A549 (cell line): ENCODE measurements at regions not wholly inside any gene's neighbourhood (a gene's known extent, or its start where the extent isn't known, plus 50 kb on each side); places are given as distances from the start of the nearest gene placed in this dataset.

Experiments used
- ATAC-seq, 2 experiments: fragments of 200-7000 bp in 1 of 2; fragments of >200 bp in 1 of 2; cut with Nextera tagmentation in 1 of 2; cut with Tn5 transposase in 1 of 2; 3 replicates each; pipeline versions ENCODE4 v1.8.0 to v1.9.1; 2018 to 2020; ENCODE audit warnings: mild to moderate bottlenecking in 1 of 2, moderate library complexity in 1 of 2
- CTCF ChIA-PET: fragments of 300-600 bp; sonication (Branson Sonifier 250); formaldehyde crosslinking; extraction: SDS; loops from one replicate; lab custom pipeline; 2021; ENCODE audit warnings: antibody characterized with exemption, inconsistent platforms; lab: Yijun Ruan, JAX
- POLR2A ChIA-PET: fragments of 350-600 bp; formaldehyde crosslinking; extraction: SDS; loops from one replicate; lab custom pipeline; 2021; ENCODE audit warnings: antibody characterized with exemption, inconsistent platforms; lab: Yijun Ruan, JAX
- DNase-seq, 2 experiments: peaks; one replicate each; pipeline versions ENCODE4 v3.0.0 to v3.0.0-alpha.2; 2011 to 2016; ENCODE audit warnings: low read depth in 1 of 2, low spot score in 1 of 2
- FAIRE-seq: peaks from 2 replicates; lab custom pipeline; 2011; peaks lifted over from hg19 to GRCh38; lab: Jason Lieb, UNC
- H3K27ac ChIP-seq, 2 experiments: fragments of >200 bp; sonication (Bioruptor Twin); formaldehyde crosslinking; 3 replicates each; pipeline ENCODE4 v1.5.1; 2016 to 2017
- H3K4me1 ChIP-seq: fragments of >200 bp; sonication (Bioruptor Twin); formaldehyde crosslinking; 3 replicates; pipeline ENCODE4 v1.6.1; 2016
- H3K4me2 ChIP-seq: fragments of >200 bp; sonication (Bioruptor Twin); formaldehyde crosslinking; 3 replicates; pipeline ENCODE4 v1.6.1; 2016
- H3K4me3 ChIP-seq: fragments of >200 bp; sonication (Bioruptor Twin); formaldehyde crosslinking; 3 replicates; pipeline ENCODE4 v1.5.1; 2016
- H3K9me3 ChIP-seq: fragments of >200 bp; sonication (Bioruptor Twin); formaldehyde crosslinking; 3 replicates; pipeline ENCODE4 v1.6.1; 2016
- ATOH8 ChIP-seq: fragments of 250-450 bp; sonication (Bioruptor Pico); IDR thresholded peaks from 2 replicates; pipeline ENCODE4 v1.5.0; 2020; ENCODE audit warnings: low read depth, mild to moderate bottlenecking, moderate library complexity
- CTCF ChIP-seq: fragments of >200 bp; sonication (Bioruptor Twin); formaldehyde crosslinking; IDR thresholded peaks from 3 replicates; pipeline ENCODE4 v1.5.1; 2016
- EHF ChIP-seq: fragments of 250-450 bp; sonication (Bioruptor Pico); IDR thresholded peaks from 2 replicates; pipeline ENCODE4 v1.5.0; 2020; ENCODE audit warnings: mild to moderate bottlenecking
- ELK1 ChIP-seq: fragments of 150-350 bp; IDR thresholded peaks from 2 replicates; pipeline ENCODE4 v1.6.1; 2014; ENCODE audit warnings: low read depth, mild to moderate bottlenecking, low read length
- EP300 ChIP-seq, 2 experiments: fragments of >200 bp; sonication (Bioruptor Twin); formaldehyde crosslinking; IDR thresholded peaks; 2 replicates in 1 of 2; 3 replicates in 1 of 2; pipeline ENCODE4 v1.6.1; 2016 to 2017
- ESRRA ChIP-seq: fragments of 150-350 bp; IDR thresholded peaks from 2 replicates; pipeline ENCODE4 v1.6.1; 2014; ENCODE audit warnings: mild to moderate bottlenecking, low read length, borderline replicate concordance
- FOSL2 ChIP-seq, 2 experiments: fragments of 450-650 bp in 1 of 2; fragments of >200 bp in 1 of 2; sonication (Bioruptor Twin) in 1 of 2; formaldehyde crosslinking; IDR thresholded peaks; 2 replicates each; pipeline versions ENCODE4 v1.5.0 to v1.6.1; 2016 to 2020; ENCODE audit warnings: mild to moderate bottlenecking in 1 of 2, moderate library complexity in 1 of 2
- FOXS1 ChIP-seq: fragments of 250-450 bp; sonication (Bioruptor Pico); IDR thresholded peaks from 2 replicates; pipeline ENCODE4 v1.5.0; 2020; ENCODE audit warnings: mild to moderate bottlenecking, moderate library complexity
- HDAC2 ChIP-seq: fragments of 200-600 bp; sonication (generic); IDR thresholded peaks from 2 replicates; pipeline ENCODE4 v1.6.1; 2016
- HES2 ChIP-seq: fragments of >200 bp; sonication (Bioruptor Twin); formaldehyde crosslinking; IDR thresholded peaks from 2 replicates; pipeline ENCODE4 v1.6.1; 2016
- HOXA7 ChIP-seq: fragments of 250-450 bp; sonication (Bioruptor Pico); IDR thresholded peaks from 2 replicates; pipeline ENCODE4 v1.5.0; 2020; ENCODE audit warnings: mild to moderate bottlenecking, moderate library complexity
- HOXB13 ChIP-seq: fragments of 250-450 bp; sonication (Bioruptor Pico); IDR thresholded peaks from 2 replicates; pipeline ENCODE4 v1.5.0; 2020; ENCODE audit warnings: low read depth, mild to moderate bottlenecking, moderate library complexity
- HOXB5 ChIP-seq: fragments of 250-450 bp; sonication (Bioruptor Pico); IDR thresholded peaks from 2 replicates; pipeline ENCODE4 v1.5.0; 2020; ENCODE audit warnings: mild to moderate bottlenecking, moderate library complexity
- JUN ChIP-seq, 2 experiments: fragments of >200 bp; sonication (Bioruptor Twin); formaldehyde crosslinking; IDR thresholded peaks; 2 replicates in 1 of 2; 3 replicates in 1 of 2; pipeline ENCODE4 v1.6.1; 2016 to 2017
- JUNB ChIP-seq: fragments of >200 bp; sonication (Bioruptor Twin); formaldehyde crosslinking; IDR thresholded peaks from 2 replicates; pipeline ENCODE4 v1.6.1; 2016
- KDM5A ChIP-seq: fragments of 200-600 bp; sonication (generic); IDR thresholded peaks from 2 replicates; pipeline ENCODE4 v1.6.1; 2016; ENCODE audit warnings: antibody characterized with exemption, mild to moderate bottlenecking
- NFE2L2 ChIP-seq: fragments of 150-350 bp; conservative IDR thresholded peaks from 2 replicates; pipeline ENCODE4 v1.6.1; 2014; ENCODE audit warnings: low read length
- POLR2AphosphoS2 ChIP-seq: conservative IDR thresholded peaks from 2 replicates; pipeline ENCODE4 v1.6.1; 2012; ENCODE audit warnings: low read length, improper control_type of control experiment, inconsistent platforms
- RAD21 ChIP-seq, 2 experiments: fragments of >200 bp in 1 of 2; sonication (Bioruptor Twin) in 1 of 2; formaldehyde crosslinking in 1 of 2; IDR thresholded peaks in 1 of 2; conservative IDR thresholded peaks in 1 of 2; 2 replicates in 1 of 2; 3 replicates in 1 of 2; pipeline ENCODE4 v1.6.1; 2012 to 2018; ENCODE audit warnings: inconsistent platforms in 1 of 2
- RARB ChIP-seq: fragments of 250-450 bp; sonication (Bioruptor Pico); IDR thresholded peaks from 2 replicates; pipeline ENCODE4 v1.8.0; 2021; ENCODE audit warnings: mild to moderate bottlenecking, moderate library complexity
- SMC3 ChIP-seq: fragments of >200 bp; sonication (Bioruptor Twin); formaldehyde crosslinking; IDR thresholded peaks from 3 replicates; pipeline ENCODE4 v1.6.1; 2018; ENCODE audit warnings: inconsistent platforms
- SREBF2 ChIP-seq: fragments of 450-650 bp; IDR thresholded peaks from 2 replicates; pipeline ENCODE4 v1.6.1; 2014; ENCODE audit warnings: mild to moderate bottlenecking, moderate library complexity
- USF2 ChIP-seq: fragments of 450-650 bp; IDR thresholded peaks from 2 replicates; pipeline ENCODE4 v1.6.1; 2014; ENCODE audit warnings: antibody characterized with exemption
- ZNF302 ChIP-seq: fragments of 250-450 bp; sonication (Bioruptor Pico); IDR thresholded peaks from 2 replicates; pipeline ENCODE4 v1.9.0; 2021; ENCODE audit warnings: inconsistent platforms, mild to moderate bottlenecking, moderate library complexity
- whole genome bisulfite sequencing: methylation state at CpG from one replicate; pipeline ENCODE4 v1.1.6; 2017; ENCODE audit errors: missing lambda C conversion rate; 5-methylcytosine and 5-hydroxymethylcytosine counted together
- TF ChIP-seq, protein P1 (sequence below): IDR thresholded peaks from 2 replicates; pipeline ENCODE4 v1.6.1; 2012
- TF ChIP-seq, protein P2 (sequence below): IDR thresholded peaks from 2 replicates; pipeline ENCODE4 v1.6.1; 2012

GRCh38 chr2:139357972-139358371 is 577.8 kb upstream of the NXPH2 start:
- Histone ChIP-seq H3K4me1 (no peaks in the 10 kb centered on the region), H3K4me3 (no peak overlapping the region), H3K4me2 (no peak overlapping the region), H3K27ac (no peak overlapping the region), H3K9me3 (no peaks in the 10 kb centered on the region)
- FAIRE-seq (no peak), DNase-seq (no peak), ATAC-seq (no peak)
- TF ChIP-seq RARB, result no peak
- no peak for TF ChIP-seq EP300 (IDR thresholded peaks at IDR 0.05)
- no peak for TF ChIP-seq SREBF2
- no peak for TF ChIP-seq ESRRA
- TF ChIP-seq, protein P1, sequence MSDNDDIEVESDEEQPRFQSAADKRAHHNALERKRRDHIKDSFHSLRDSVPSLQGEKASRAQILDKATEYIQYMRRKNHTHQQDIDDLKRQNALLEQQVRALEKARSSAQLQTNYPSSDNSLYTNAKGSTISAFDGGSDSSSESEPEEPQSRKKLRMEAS, result no peak
- no peak for TF ChIP-seq CTCF
- 17% methylated on average over 3 of the region's 3 CpGs for WGBS
- ChIA-PET CTCF (no interaction called here), POLR2A (no interaction called here)

DNA sequence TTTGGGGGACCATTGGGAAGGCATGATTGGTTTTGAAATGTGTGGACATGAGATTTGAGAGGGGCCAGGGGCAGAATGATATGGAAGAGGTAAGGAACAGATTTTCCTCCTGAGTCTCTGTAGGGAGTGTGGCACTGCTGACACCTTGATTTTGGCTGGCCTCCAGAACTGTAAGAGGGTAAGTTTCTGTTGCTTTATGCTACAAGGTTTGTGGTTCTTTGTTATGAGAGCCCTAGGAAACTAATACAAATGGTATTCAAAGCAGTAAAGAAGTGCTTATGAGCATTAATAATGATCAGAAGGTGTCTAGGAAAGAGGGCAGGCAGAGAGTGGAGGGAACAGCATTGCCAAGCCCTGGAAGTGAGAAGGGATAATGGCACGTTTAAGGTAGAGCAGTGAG is 574.3 kb upstream of the NXPH2 start:
- DNase-seq (no peak), ATAC-seq (no peak)
- H3K4me2 ChIP-seq, result no peak overlapping the region
- H3K4me1 ChIP-seq, result no peaks in the 10 kb centered on the region
- no peaks in the 10 kb centered on the region for H3K9me3 ChIP-seq
- CTCF ChIA-PET, result no interaction called here
- TF ChIP-seq FOXS1 (no peak), EHF (CRISPR knock-in tag) (no peak), HOXB5 (no peak), ATOH8 (no peak), NFE2L2 (no peak), ZNF302 (CRISPR knock-in tag) (no peak), USF2 (no peak), POLR2AphosphoS2 (no peak), KDM5A (no peak), SMC3 (no peak), RAD21 (conservative IDR thresholded peaks at IDR 0.05 in 1 of 2, IDR thresholded peaks at IDR 0.05 in 1 of 2) (no peak), JUN (IDR thresholded peaks at IDR 0.05) (no peak), HOXB13 (no peak), HOXA7 (CRISPR knock-in tag) (no peak), FOSL2 (IDR thresholded peaks at IDR 0.05) (no peak), FOSL2 (CRISPR knock-in tag; IDR thresholded peaks at IDR 0.05) (no peak), HES2 (no peak), HDAC2 (no peak), ELK1 (no peak), JUNB (no peak)
- TF ChIP-seq, protein P2, sequence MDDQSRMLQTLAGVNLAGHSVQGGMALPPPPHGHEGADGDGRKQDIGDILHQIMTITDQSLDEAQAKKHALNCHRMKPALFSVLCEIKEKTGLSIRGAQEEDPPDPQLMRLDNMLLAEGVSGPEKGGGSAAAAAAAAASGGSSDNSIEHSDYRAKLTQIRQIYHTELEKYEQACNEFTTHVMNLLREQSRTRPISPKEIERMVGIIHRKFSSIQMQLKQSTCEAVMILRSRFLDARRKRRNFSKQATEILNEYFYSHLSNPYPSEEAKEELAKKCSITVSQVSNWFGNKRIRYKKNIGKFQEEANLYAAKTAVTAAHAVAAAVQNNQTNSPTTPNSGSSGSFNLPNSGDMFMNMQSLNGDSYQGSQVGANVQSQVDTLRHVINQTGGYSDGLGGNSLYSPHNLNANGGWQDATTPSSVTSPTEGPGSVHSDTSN, result no peak
- TF ChIP-seq, all 56 proteins: peak for 0
- FAIRE-seq, result no peak
- Histone ChIP-seq H3K27ac (no peak overlapping the region), H3K4me3 (no peak overlapping the region)
- POLR2A ChIA-PET, result no interaction called here
- 0% methylated on average over 1 of the region's 1 CpG for WGBS
